ENCODE measurements at regions not wholly inside any gene's neighbourhood (a gene's known extent, or its start where the extent isn't known, plus 50 kb on each side); places are given as distances from the start of the nearest gene placed in this dataset.

- TF ChIP-seq, protein P1, sequence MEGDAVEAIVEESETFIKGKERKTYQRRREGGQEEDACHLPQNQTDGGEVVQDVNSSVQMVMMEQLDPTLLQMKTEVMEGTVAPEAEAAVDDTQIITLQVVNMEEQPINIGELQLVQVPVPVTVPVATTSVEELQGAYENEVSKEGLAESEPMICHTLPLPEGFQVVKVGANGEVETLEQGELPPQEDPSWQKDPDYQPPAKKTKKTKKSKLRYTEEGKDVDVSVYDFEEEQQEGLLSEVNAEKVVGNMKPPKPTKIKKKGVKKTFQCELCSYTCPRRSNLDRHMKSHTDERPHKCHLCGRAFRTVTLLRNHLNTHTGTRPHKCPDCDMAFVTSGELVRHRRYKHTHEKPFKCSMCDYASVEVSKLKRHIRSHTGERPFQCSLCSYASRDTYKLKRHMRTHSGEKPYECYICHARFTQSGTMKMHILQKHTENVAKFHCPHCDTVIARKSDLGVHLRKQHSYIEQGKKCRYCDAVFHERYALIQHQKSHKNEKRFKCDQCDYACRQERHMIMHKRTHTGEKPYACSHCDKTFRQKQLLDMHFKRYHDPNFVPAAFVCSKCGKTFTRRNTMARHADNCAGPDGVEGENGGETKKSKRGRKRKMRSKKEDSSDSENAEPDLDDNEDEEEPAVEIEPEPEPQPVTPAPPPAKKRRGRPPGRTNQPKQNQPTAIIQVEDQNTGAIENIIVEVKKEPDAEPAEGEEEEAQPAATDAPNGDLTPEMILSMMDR (IDR thresholded peaks at IDR 0.05; ENCODE audit: low read length), result no peak
- TF ChIP-seq EZH2 (optimal IDR thresholded peaks at IDR 0.05; ENCODE audit: low read depth, low read length), result no peak
Observed at GRCh38 chr7:132677918-132678317, 101.6 kb upstream of the PLXNA4 start.

Measured in MM.1S (cell line).